ENCODE measurements at regions not wholly inside any gene's neighbourhood (a gene's known extent, or its start where the extent isn't known, plus 50 kb on each side); places are given as distances from the start of the nearest gene placed in this dataset.

DNA sequence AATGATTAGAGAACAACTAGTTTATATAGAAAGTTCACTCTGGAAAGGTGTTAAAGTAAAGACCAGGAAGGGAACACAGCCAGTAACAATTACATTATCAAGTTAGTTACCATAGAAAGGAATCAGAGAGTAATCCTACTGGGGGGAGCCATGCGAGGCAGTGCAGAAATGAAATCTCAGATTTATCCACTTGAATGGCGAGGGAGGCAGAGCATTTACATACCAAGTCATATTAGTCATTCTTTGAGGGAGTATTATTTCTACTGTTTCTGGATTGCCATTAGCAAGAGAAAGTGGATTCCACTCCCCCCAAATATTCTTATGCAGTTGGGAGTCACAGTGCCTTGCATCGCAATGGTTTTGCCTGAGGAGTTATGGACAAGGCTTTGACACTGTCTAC, 472.7 kb upstream of the TRIB2 start:
- TF ChIP-seq POLR2A (IDR thresholded peaks at IDR 0.05) = no peak
- TF ChIP-seq, protein P1, sequence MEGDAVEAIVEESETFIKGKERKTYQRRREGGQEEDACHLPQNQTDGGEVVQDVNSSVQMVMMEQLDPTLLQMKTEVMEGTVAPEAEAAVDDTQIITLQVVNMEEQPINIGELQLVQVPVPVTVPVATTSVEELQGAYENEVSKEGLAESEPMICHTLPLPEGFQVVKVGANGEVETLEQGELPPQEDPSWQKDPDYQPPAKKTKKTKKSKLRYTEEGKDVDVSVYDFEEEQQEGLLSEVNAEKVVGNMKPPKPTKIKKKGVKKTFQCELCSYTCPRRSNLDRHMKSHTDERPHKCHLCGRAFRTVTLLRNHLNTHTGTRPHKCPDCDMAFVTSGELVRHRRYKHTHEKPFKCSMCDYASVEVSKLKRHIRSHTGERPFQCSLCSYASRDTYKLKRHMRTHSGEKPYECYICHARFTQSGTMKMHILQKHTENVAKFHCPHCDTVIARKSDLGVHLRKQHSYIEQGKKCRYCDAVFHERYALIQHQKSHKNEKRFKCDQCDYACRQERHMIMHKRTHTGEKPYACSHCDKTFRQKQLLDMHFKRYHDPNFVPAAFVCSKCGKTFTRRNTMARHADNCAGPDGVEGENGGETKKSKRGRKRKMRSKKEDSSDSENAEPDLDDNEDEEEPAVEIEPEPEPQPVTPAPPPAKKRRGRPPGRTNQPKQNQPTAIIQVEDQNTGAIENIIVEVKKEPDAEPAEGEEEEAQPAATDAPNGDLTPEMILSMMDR (IDR thresholded peaks at IDR 0.05) = no peak

Data from Peyer's patch (tissue), 4 donors.